GM12872 (cell line): ENCODE measurements at regions not wholly inside any gene's neighbourhood (a gene's known extent, or its start where the extent isn't known, plus 50 kb on each side); places are given as distances from the start of the nearest gene placed in this dataset.
A peak's percentile ranks its signal among the peaks of the same experiment; 100 is the strongest.

ENCODE experiments used
- CTCF ChIP-seq: IDR thresholded peaks from 3 replicates; pipeline ENCODE4 v1.5.1; 2011; ENCODE audit warnings: low read depth, mild to moderate bottlenecking, low read length, moderate library complexity; ENCODE audit not compliant: insufficient read depth

DNA sequence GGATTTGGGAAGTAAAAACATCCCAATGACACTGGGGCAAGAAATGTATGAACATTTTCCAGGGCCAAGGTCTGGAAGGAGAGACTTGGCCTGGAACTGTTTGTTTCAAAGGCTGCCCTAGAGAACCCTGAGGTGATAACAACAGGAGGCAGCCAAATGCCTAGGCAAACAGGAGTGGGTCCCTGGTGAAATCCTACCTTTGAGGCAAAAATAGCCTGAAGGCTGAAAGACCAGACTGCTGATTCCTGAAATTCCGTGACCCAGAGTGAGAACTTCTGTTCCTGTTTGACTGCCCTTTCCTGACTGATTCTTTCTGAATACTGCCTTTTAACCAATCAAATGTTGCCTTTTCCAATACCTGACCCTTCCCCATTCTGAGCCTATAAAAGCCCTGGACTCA is 196.4 kb downstream of the NSUN3 start:
- no peak for TF ChIP-seq CTCF

- TF ChIP-seq CTCF = no peak
Measured at GRCh38 chr3:94269763-94270162, 206.9 kb downstream of the NSUN3 start.

DNA sequence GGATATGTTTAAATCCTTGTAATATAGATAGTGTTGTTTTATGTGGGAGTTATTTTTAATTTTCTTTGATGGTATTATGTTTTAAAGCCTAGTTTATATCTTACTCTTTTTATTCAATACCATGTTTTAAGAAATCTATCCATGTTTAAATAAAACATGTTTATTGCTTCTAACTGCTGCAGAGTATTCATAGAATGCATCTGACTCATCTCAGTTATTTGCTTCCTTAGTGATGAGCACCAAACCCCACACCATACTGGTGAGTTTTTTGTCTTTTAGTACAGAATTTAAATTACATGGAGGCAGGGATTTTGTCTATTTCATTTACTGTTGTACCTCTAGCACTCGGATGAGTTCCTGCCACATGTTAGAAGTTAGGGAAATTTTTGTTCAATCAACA is 209.2 kb downstream of the NSUN3 start:
- TF ChIP-seq CTCF = no peak

GRCh38 chr3:94280958-94281357 is 218.1 kb downstream of the NSUN3 start:
- TF ChIP-seq CTCF = no peak

DNA sequence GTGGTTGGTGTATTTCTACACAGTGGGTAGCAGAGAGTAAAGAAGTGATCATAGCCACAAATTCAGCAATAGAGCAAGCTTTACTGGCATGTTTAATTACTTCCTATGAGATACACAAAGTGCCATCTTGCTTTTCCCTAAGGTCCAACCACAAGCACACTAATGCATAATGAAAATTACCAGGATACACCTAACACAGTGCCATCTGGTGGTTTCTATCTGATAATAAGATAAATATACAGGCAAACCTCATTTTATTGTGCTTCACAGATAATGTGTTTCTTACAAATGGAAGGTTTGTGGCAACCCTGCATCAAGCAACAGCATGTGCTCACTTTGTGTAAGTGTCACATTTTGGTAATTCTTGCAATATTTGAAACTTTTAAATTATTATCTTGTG is 223.0 kb downstream of the NSUN3 start:
- peak; percentile 31; the same call in 2 of the 3 replicates for TF ChIP-seq CTCF

DNA sequence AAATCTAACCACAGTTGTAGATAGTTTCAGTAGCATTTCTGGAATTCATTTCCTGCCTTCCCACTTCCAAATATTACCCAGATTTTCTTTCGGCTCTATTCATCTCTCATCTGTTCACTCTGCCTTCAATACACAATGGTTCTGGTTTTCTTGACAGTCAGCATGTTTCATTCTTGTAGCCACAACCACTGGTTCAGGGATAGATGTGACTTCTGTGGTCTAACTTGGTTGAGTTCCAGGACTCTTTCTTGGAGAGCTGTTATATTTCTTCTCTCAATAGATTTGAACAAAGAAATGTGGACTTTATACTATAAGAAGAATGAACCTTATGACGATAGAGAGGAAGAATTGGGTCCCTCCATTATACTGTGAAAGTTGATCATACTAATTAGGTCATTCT is 228.8 kb downstream of the NSUN3 start:
- no peak for TF ChIP-seq CTCF

GRCh38 chr3:94292151-94292550 is 229.3 kb downstream of the NSUN3 start:
- TF ChIP-seq CTCF = no peak

DNA sequence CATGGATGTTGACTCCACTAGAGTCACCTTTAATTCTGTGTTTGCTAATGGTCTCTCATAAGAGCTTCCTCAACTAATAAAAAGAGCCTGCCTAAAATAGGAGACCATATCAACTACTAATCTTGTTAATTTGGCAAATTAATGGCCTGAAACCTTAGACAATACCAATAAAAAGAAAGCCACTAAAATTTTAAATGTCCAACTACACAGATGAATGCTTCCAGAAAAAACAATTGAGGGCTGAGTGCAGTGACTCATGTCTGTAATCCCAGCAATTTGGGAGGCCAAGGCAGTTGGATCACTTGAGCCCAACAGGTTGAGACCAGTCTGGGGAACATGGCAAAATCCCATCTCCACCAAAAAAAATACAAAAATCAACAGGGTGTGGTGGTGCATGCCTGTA is 230.9 kb downstream of the NSUN3 start:
- TF ChIP-seq CTCF = no peak
